HFFc6 (cell line): ENCODE measurements at regions not wholly inside any gene's neighbourhood (a gene's known extent, or its start where the extent isn't known, plus 50 kb on each side); places are given as distances from the start of the nearest gene placed in this dataset.

Experiments
- DNase-seq: peaks from one replicate; pipeline ENCODE4 v3.0.0-alpha.2; 2018
- H3K27ac Mint-ChIP-seq: 2 replicates; pipeline ENCODE4 v1.8.0; 2020; ENCODE audit warnings: mild to moderate bottlenecking, mixed read lengths
- H3K27me3 Mint-ChIP-seq: 2 replicates; pipeline ENCODE4 v1.8.0; 2021; ENCODE audit warnings: mild to moderate bottlenecking, moderate library complexity, mixed read lengths; ENCODE audit not compliant: insufficient read depth
- H3K36me3 Mint-ChIP-seq: 2 replicates; pipeline ENCODE4 v1.8.0; 2021; ENCODE audit warnings: low read depth, mixed read lengths
- H3K4me1 Mint-ChIP-seq: 2 replicates; pipeline ENCODE4 v1.8.0; 2020; ENCODE audit warnings: low read depth, mixed read lengths
- H3K4me3 Mint-ChIP-seq: 2 replicates; pipeline ENCODE4 v1.8.0; 2020; ENCODE audit warnings: mild to moderate bottlenecking, moderate library complexity, mixed read lengths
- H3K9me3 Mint-ChIP-seq: 2 replicates; pipeline ENCODE4 v1.8.0; 2020; ENCODE audit warnings: mild to moderate bottlenecking, mixed read lengths
- TF ChIP-seq, protein P1 (sequence below): fragments of 200-600 bp; sonication (generic); IDR thresholded peaks from 2 replicates; pipeline ENCODE4 v1.5.0; 2021; ENCODE audit warnings: antibody characterized with exemption, mild to moderate bottlenecking

DNA sequence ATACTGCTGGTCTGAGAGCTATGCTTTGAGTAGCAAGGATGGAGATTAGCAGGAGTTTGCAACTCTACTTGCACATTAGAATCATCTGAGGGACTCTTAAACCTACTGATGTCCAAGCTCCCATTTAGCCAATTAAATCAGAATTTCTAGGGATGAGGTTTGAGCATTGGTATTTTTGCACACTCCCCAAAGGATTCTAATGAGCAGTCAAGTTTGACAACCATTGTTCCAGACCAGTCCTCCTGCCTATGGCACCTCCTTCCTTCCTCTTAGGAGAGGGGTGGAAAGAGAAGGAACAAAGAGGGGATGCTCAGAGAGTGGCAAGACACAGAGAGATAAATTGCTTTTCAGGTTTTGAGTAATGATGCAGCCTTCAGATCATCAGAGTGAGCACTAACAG is 275.5 kb upstream of the ROPN1 start:
- Mint-ChIP-seq H3K36me3 (no peaks in the 10 kb centered on the region), H3K27me3 (peaks cover 2% of the 10 kb centered on the region; the same call in 1 of the 2 replicates), H3K4me3 (no peak overlapping the region), H3K27ac (no peak overlapping the region), H3K4me1 (peaks cover 23% of the 10 kb centered on the region), H3K9me3 (no peaks in the 10 kb centered on the region)
- DNase-seq: no peak
- TF ChIP-seq, protein P1, sequence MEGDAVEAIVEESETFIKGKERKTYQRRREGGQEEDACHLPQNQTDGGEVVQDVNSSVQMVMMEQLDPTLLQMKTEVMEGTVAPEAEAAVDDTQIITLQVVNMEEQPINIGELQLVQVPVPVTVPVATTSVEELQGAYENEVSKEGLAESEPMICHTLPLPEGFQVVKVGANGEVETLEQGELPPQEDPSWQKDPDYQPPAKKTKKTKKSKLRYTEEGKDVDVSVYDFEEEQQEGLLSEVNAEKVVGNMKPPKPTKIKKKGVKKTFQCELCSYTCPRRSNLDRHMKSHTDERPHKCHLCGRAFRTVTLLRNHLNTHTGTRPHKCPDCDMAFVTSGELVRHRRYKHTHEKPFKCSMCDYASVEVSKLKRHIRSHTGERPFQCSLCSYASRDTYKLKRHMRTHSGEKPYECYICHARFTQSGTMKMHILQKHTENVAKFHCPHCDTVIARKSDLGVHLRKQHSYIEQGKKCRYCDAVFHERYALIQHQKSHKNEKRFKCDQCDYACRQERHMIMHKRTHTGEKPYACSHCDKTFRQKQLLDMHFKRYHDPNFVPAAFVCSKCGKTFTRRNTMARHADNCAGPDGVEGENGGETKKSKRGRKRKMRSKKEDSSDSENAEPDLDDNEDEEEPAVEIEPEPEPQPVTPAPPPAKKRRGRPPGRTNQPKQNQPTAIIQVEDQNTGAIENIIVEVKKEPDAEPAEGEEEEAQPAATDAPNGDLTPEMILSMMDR: no peak

DNA sequence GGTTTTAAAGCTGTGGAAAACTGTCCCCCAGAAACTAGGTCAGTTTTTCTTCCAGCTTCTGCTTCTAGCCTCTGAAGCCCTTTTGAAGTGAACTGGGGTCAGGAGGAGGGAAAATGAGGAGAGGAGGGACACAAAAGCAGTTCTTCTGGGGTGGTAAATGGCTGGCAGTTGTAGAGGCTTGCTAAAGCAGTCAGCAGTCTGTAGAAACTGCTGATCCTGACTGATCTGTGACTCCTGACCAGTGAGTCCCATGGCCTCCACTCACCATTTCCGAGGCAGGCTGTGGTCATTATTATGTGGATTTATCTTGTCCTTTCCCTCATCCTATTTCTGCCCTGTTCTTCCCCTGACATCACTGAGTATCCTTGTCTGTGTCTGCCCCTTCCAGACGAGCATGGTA is 276.4 kb upstream of the ROPN1 start:
- H3K27me3 Mint-ChIP-seq: peaks cover 2% of the 10 kb centered on the region; the same call in 1 of the 2 replicates
- H3K27ac Mint-ChIP-seq: no peak overlapping the region
- TF ChIP-seq, protein P1: no peak
- no peak for DNase-seq
- no peaks in the 10 kb centered on the region for H3K9me3 Mint-ChIP-seq
- no peaks in the 10 kb centered on the region for H3K36me3 Mint-ChIP-seq
- H3K4me1 Mint-ChIP-seq: peaks cover 20% of the 10 kb centered on the region
- H3K4me3 Mint-ChIP-seq: no peak overlapping the region

DNA sequence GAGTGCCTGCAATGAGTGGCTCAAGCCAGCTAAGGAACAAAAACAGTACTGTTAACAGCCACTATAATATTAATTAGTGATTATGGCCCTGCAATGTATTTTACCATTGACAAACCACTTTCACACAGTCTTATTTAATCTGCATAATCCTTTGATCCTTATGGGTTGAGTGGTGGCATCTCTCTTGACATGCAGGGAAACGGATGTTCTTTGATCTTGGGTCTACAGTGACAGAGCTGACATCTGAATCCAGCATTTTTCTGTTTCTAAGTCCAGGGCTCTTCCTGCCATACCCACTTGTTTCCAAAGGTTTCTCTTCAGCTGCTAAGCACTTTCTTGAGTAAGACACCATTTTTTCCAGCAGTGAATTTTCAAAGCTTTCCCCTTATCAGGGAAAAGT is 277.7 kb upstream of the ROPN1 start:
- Mint-ChIP-seq H3K27me3 (peaks cover 2% of the 10 kb centered on the region; the same call in 1 of the 2 replicates), H3K36me3 (no peaks in the 10 kb centered on the region), H3K9me3 (no peaks in the 10 kb centered on the region), H3K4me3 (no peak overlapping the region), H3K4me1 (peaks cover 17% of the 10 kb centered on the region), H3K27ac (no peak overlapping the region)
- TF ChIP-seq, protein P1: no peak
- DNase-seq: no peak

DNA sequence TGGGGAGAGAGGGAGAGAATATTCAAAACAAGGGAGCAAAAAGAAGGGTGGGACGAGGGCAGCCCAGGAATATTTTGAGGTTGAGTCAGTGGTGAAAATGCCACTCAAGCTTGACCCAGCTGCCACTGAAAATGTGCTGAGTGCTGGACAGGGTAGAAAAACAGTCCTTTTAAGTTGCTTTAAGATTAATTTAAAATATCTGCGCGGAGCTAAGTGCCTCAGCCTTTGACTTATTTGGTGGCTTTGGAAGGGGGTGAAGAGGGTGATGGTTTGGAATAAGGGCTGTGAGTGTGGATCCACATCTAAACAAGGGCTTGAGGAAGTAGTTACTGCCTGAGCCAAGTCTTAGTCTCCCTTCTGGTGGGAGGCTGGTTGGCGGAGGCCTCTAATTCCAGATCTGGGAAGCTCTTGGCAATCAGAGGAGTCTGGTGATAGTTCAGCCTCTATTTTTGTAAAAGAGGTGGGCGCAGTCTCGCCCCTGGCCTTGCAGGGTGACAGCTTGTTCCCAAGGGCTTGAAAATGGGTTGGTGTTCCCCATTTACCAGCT is 280.8 kb upstream of the ROPN1 start:
- TF ChIP-seq, protein P1: no peak
- 0 out of 2 replicates have a peak, but pooled peaks cover 5% of the 10 kb centered on the region for H3K27me3 Mint-ChIP-seq
- DNase-seq: no peak
- H3K4me1 Mint-ChIP-seq: peaks cover 22% of the 10 kb centered on the region
- no peaks in the 10 kb centered on the region for H3K36me3 Mint-ChIP-seq
- H3K4me3 Mint-ChIP-seq: no peak overlapping the region
- H3K9me3 Mint-ChIP-seq: no peaks in the 10 kb centered on the region
- no peak overlapping the region; the same call in 1 of the 2 replicates for H3K27ac Mint-ChIP-seq

DNA sequence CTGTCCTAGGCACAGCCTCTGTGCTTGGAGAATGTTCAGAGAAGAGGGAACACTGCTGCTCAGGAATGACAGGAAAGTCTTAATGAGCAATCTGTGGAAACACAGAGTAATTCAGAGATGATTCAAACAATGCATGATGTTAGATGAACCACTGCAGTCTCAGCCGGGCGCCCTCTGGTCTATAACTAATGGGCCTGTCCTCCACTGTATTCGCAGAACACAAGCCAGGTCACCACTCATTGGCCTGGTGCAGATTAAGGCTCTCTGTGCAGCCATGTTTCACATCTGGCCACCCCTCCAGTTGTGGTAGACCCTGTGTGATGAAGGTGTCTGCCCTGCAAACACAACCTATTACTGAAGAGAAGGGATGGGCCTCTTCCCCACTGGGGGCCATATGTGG is 281.7 kb upstream of the ROPN1 start:
- Mint-ChIP-seq H3K4me3 (no peak overlapping the region), H3K27me3 (0 out of 2 replicates have a peak, but pooled peaks cover 6% of the 10 kb centered on the region), H3K36me3 (no peaks in the 10 kb centered on the region), H3K9me3 (no peaks in the 10 kb centered on the region), H3K4me1 (peaks cover 24% of the 10 kb centered on the region), H3K27ac (no peak overlapping the region)
- DNase-seq: no peak
- TF ChIP-seq, protein P1: no peak
